GM21423 (cell line): ENCODE measurements at regions not wholly inside any gene's neighbourhood (a gene's known extent, or its start where the extent isn't known, plus 50 kb on each side); places are given as distances from the start of the nearest gene placed in this dataset.

Experiments used
- ATAC-seq: cut with Tn5 transposase; IDR thresholded peaks from one replicate; pipeline ENCODE4 v1.9.1; 2021; ENCODE audit warnings: mild to moderate bottlenecking, moderate library complexity; ENCODE audit not compliant: unreplicated experiment

DNA sequence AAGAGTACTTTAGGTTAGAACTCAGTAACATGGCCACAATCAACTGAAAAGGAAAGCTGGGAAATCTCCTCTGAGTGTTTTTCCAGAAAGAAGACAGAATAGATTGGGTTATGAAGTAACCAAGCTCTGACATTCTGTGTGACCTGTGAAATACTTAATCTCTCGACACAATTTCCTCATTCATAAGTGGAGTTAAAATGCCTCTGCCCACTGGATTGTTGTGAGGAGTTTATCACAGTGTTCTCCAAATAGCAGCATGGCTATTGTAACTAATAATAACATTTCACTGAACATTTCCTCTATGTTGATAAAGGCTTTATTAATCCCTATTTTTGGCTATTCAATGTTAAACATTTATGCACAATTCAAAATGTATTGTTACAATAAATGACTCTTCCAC, 311.0 kb downstream of the GABRB2 start:
- no peak for ATAC-seq

GRCh38 chr5:161233553-161233952, 313.0 kb downstream of the GABRB2 start:
- ATAC-seq: no peak

- ATAC-seq: no peak
These were observed 316.3 kb downstream of the GABRB2 start for GRCh38 chr5:161230221-161230620.

DNA sequence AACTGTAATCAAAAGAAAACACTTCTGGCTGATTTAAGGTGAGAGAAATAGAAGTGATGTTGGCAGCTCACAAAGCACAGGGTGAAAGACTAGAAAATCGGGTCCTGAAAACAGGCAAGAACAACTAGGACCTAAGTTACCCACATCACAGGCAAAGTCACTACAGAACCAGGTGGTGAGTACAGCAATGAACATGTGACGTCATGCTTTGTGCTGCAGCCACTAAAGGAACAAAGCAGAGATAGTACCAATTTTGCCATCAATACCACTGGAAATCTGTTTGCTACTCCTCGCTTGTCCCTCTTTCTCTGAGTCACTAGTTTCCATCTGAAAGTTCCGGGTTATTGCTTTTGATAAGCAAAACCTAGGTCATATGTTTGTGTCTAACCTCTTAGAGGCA, 326.7 kb downstream of the GABRB2 start:
- ATAC-seq: no peak

DNA sequence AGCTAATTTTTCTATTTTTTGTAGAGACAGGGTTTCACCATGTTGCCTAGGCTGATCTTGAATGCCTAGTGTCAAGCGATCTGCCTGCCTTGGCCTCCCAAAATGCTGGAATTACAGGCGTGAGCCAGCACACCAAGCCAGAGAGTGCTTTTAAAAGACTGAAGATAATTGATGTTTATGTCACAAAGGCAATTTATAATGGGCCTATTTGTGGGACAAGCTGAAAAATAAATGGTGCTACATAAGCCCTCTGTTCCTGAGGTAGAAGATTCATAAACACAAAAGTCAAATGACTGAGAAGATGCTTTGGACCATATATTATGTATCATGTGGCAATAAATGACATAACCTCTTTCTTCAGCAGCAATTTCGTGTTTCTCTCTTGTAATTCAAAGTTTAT, 329.6 kb downstream of the GABRB2 start:
- no peak for ATAC-seq

DNA sequence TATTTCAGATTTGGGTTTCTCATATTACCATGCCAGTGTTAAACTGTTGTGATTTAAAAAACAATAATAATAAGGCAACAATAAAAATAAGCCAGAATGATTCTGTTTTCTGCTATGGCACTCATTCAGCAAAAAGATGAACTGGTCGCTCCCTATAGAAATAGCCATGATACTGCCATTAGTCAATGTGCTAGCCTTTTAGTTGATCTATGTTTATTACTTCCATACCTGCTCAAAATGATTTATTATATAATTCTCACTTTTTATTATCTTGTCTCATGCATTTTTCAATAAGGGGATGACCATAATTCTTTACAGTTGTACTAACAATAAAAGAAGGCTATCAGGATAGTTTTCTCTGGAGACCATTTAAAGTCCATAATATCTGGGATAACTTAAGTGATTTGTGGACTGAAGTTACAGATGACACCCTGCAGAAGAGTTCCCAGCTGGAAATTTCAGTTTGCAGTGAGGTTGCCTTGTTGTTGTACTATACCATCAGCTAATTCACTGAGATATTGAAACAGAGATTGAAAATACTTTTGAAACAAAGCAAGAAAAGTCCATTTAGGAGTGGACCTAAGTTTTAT, 334.3 kb downstream of the GABRB2 start:
- no peak for ATAC-seq

DNA sequence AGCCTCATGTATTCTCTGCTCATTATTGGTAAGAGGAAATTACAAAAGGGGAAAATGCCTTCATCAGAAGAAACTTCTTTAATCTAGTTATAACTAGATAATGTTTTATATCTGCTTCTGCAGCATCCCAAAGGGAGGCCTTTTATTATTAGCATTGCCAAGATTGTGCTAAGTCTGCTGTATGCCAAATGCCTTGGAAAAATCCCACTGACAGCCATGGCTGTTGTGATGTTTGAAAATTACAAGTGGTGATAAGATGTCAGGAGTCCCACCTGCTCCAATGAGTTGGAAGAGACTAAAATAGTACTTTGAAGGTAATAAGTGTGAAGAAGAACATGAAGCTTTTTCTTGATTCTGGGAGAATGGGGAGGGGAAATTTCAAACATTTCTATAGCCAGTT, 345.0 kb downstream of the GABRB2 start:
- no peak for ATAC-seq

DNA sequence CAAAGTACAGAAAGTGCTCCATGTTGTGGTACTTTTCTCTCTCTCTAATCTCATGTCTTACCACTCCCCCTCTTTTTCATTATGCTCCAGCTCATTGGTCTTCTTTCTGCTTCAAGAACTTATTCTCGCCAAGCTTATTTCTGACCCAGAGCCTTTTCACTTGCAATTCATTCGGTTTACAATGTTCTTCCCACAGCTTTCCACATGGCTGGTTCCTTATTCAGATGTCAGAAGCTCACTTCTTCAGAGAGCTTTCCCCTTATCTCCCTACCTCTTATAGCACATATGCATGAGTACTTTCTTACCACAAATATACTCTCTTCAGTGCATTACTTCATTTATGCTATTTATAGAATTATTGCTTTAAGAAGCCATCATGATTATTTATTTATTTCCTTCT, 338.8 kb upstream of the ATP10B start:
- ATAC-seq: no peak

DNA sequence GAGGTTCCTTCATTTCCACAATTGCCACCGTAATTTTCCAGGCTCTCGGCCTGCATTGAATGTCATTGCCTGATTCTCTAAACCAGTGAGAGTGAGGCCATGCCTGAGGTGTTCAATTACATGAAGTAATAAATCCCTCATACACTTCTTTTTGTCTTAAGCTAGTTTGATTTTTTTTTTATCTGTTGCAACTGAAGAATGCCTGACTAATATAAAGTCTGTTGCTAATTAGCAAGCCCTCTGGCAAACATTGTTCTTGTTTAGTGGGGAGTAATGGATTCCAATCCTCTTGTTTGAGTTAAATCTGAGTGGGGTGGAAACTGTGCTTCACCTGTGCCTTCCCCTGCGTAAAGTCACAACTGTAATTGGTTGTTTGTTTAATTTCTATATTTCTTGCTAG, 338.1 kb upstream of the ATP10B start:
- ATAC-seq: no peak

DNA sequence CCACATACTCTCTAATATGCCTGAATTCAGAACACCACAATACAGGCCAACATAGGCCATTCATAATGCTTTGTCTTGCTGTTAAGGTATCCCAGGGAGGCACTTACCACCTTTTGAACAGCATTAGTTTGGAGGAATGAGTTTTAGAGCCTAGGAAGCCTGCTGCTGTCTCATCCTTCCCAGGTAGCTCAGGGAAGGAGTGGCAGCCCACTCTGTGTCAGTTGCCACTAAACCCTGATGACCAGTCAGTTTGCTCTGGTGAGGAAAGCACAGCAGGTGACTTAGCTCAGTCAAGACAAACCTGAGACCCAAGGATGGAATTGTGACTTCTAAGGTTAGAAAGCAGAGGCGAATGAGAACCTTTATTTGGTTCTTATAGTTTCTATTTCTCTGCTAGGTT, 337.4 kb upstream of the ATP10B start:
- no peak for ATAC-seq

GRCh38 chr5:161183559-161183958, 331.5 kb upstream of the ATP10B start:
- no peak for ATAC-seq

DNA sequence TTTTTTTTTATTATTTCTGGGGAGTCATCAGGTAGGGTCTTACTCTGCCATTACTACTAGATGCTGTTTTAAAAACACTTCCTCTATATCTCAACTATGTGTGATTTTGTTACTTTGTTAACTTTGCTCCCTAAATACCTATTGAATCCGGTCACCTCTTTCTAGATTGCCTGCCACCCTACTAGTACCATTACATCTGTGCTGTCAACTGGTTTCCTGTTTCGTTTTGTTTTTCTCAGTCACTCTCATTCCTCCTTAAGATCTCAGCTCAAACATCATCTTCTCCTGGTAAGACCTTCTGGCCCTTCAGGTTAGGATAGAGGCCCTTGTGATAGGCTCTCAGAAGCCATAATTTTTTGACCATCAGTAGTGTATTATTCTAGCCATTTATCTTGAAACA, 324.2 kb upstream of the ATP10B start:
- ATAC-seq: no peak

GRCh38 chr5:161169776-161170175, 317.8 kb upstream of the ATP10B start:
- ATAC-seq: no peak

GRCh38 chr5:161167016-161167767, 315.2 kb upstream of the ATP10B start:
- ATAC-seq: no peak

- no peak for ATAC-seq
These were observed 314.1 kb upstream of the ATP10B start for GRCh38 chr5:161165998-161166660.

- ATAC-seq: no peak
These were observed 305.9 kb upstream of the ATP10B start for GRCh38 chr5:161157925-161158324.

- ATAC-seq: no peak
These were observed 303.4 kb upstream of the ATP10B start for GRCh38 chr5:161155451-161155850.

- no peak for ATAC-seq
These were observed 300.5 kb upstream of the ATP10B start for GRCh38 chr5:161152415-161152940.

DNA sequence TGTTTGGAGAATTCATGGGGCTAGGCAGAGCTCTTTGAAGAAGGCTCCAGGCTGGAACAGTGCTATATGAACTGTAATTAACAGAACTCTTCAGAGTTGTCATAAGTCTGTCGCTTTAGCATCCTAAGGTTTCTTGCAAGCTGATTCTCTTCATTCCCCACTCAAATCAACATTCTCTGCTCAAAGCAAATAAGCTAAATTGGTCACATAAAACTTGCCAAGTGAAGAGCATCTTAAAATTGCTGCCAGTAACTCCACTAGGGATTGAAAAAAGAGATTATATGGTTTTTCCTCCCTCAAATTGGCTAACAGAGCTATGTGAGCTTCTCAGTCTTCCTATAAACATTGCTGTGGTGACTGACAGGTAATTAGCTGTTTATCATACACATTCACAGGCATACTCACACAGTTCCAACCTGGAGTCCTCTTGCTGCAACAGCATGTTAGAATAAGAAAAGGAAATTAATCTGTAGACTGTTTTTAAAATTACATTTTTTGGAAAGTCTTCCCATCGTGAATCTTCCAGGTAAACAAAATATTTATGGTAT, 298.5 kb upstream of the ATP10B start:
- ATAC-seq: no peak

- no peak for ATAC-seq
These were observed 297.1 kb upstream of the ATP10B start for GRCh38 chr5:161149078-161149477.

DNA sequence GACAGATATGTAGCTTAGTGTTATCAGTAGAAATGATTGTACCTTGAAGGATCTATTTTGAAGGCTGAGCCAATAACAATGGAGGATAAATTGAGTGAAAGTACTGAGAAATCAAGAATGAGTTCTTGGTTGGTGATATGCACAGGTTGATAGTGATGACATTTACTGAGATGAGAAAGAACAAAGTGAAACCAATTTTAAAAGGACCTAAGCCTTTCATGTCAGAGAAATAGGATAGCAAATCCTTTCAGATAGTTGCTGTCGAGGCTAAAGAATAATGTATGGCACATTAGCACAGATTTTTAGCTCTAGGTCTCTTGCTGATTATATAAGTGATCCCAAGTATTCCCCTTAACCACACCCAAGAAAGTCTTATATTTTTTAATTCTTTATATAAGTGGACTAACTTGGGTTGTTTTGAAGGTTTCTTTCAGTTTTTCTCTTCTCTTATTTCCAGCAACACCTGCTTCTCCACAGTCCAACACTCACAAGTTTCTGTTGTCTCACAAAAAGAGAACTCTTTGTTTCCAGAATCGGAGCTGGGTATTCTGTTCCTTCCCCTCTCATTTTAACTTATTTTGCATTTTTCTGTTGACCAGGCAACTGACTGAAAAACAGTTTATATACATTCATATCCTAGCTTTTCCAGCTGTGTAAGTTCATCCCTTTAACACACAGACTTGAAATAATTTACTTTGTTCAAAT, 286.9 kb upstream of the ATP10B start:
- ATAC-seq: no peak
